ENCODE measurements at regions not wholly inside any gene's neighbourhood (a gene's known extent, or its start where the extent isn't known, plus 50 kb on each side); places are given as distances from the start of the nearest gene placed in this dataset.
A peak's percentile ranks its signal among the peaks of the same experiment; 100 is the strongest.

GRCh38 chr2:30310371-30310770 lies 79.0 kb downstream of the LBH start:
- DNase-seq (no peak), ATAC-seq (no peak)
- intact Hi-C loops (cut with DNase I, micrococcal nuclease) = no loop called here

- intact Hi-C loops (cut with DNase I, micrococcal nuclease) = no loop called here
- peak in 1 of 2 donors; percentile 20 for DNase-seq
These were observed 79.6 kb downstream of the LBH start for GRCh38 chr2:30310955-30311354.

GRCh38 chr2:30311711-30312110 lies 80.4 kb downstream of the LBH start:
- DNase-seq (no peak), ATAC-seq (no peak)
- intact Hi-C loops (cut with DNase I, micrococcal nuclease) = no loop called here

More at GRCh38 chr2:30310955-30311354, 79.6 kb downstream of the LBH start:
- ATAC-seq = no peak

- ATAC-seq (no peak), DNase-seq (no peak)
- intact Hi-C loops (cut with DNase I, micrococcal nuclease) = no loop called here
These were observed 81.6 kb downstream of the LBH start for GRCh38 chr2:30312916-30313315.

GRCh38 chr2:30314981-30315380 lies 83.6 kb downstream of the LBH start:
- ATAC-seq = no peak
- no peak for DNase-seq
- intact Hi-C loops (cut with DNase I, micrococcal nuclease) = no loop called here

GRCh38 chr2:30315391-30316063 lies 84.2 kb downstream of the LBH start:
- no peak for ATAC-seq
- intact Hi-C loops (cut with DNase I, micrococcal nuclease) = no loop called here
- DNase-seq = no peak

- ATAC-seq = no peak
- intact Hi-C loops (cut with DNase I, micrococcal nuclease) = no loop called here
These were observed 85.1 kb downstream of the LBH start for GRCh38 chr2:30316408-30316807.

GRCh38 chr2:30318987-30319782 lies 87.9 kb downstream of the LBH start:
- DNase-seq = no peak
- intact Hi-C loops (cut with DNase I, micrococcal nuclease) = no loop called here
- ATAC-seq = no peak

More at GRCh38 chr2:30316408-30316807, 85.1 kb downstream of the LBH start:
- DNase-seq = no peak

GRCh38 chr2:30321466-30321865 lies 90.1 kb downstream of the LBH start:
- DNase-seq (no peak), ATAC-seq (no peak)
- intact Hi-C loops (cut with DNase I, micrococcal nuclease) = no loop called here

GRCh38 chr2:30323499-30323898 lies 92.2 kb downstream of the LBH start:
- intact Hi-C loops (cut with DNase I, micrococcal nuclease) = no loop called here
- DNase-seq = no peak
- no peak for ATAC-seq

GRCh38 chr2:30324245-30324908 lies 93.0 kb downstream of the LBH start:
- intact Hi-C loops (cut with DNase I, micrococcal nuclease) = no loop called here
- no peak for ATAC-seq

GRCh38 chr2:30325600-30326328 lies 94.4 kb downstream of the LBH start:
- intact Hi-C loops (cut with DNase I, micrococcal nuclease) = no loop called here
- no peak for ATAC-seq

More at GRCh38 chr2:30324245-30324908, 93.0 kb downstream of the LBH start:
- DNase-seq = no peak

GRCh38 chr2:30326497-30326896 lies 95.2 kb downstream of the LBH start:
- intact Hi-C loops (cut with DNase I, micrococcal nuclease) = no loop called here
- DNase-seq (no peak), ATAC-seq (no peak)

More at GRCh38 chr2:30325600-30326328, 94.4 kb downstream of the LBH start:
- DNase-seq = no peak

- intact Hi-C loops (cut with DNase I, micrococcal nuclease) = no loop called here
- ATAC-seq (no peak), DNase-seq (no peak)
These were observed 99.7 kb downstream of the LBH start for GRCh38 chr2:30331038-30331437.

GRCh38 chr2:30331869-30332268 lies 100.5 kb downstream of the LBH start:
- no peak for DNase-seq
- ATAC-seq = no peak
- intact Hi-C loops (cut with DNase I, micrococcal nuclease) = no loop called here

- intact Hi-C loops (cut with DNase I, micrococcal nuclease) = no loop called here
- no peak for ATAC-seq
- DNase-seq = no peak
These were observed 101.6 kb downstream of the LBH start for GRCh38 chr2:30332791-30333453.

- intact Hi-C loops (cut with DNase I, micrococcal nuclease) = no loop called here
- ATAC-seq (no peak), DNase-seq (no peak)
These were observed 103.5 kb downstream of the LBH start for GRCh38 chr2:30334762-30335363.

GRCh38 chr2:30336084-30336483 lies 104.8 kb downstream of the LBH start:
- ATAC-seq (peak; percentile 44), DNase-seq (no peak)
- intact Hi-C loops (cut with DNase I, micrococcal nuclease) = no loop called here
